Stimulated activated CD4-positive, alpha-beta T cell treated with anti-CD3 and anti-CD28 coated beads, Interleukin-1b, Interleukin-23, amount 100 ng/mL, for 48 hours (primary cell): ENCODE measurements at regions not wholly inside any gene's neighbourhood (a gene's known extent, or its start where the extent isn't known, plus 50 kb on each side); places are given as distances from the start of the nearest gene placed in this dataset.
"Not testable (repeated sequence)": the region's sequence is repeated elsewhere in the genome, so short reads cannot be mapped to it uniquely, and the experiment has no call there.

Source experiments
- DNase-seq: peaks from one replicate; pipeline ENCODE4 v3.0.0-alpha.2; 2020

DNA sequence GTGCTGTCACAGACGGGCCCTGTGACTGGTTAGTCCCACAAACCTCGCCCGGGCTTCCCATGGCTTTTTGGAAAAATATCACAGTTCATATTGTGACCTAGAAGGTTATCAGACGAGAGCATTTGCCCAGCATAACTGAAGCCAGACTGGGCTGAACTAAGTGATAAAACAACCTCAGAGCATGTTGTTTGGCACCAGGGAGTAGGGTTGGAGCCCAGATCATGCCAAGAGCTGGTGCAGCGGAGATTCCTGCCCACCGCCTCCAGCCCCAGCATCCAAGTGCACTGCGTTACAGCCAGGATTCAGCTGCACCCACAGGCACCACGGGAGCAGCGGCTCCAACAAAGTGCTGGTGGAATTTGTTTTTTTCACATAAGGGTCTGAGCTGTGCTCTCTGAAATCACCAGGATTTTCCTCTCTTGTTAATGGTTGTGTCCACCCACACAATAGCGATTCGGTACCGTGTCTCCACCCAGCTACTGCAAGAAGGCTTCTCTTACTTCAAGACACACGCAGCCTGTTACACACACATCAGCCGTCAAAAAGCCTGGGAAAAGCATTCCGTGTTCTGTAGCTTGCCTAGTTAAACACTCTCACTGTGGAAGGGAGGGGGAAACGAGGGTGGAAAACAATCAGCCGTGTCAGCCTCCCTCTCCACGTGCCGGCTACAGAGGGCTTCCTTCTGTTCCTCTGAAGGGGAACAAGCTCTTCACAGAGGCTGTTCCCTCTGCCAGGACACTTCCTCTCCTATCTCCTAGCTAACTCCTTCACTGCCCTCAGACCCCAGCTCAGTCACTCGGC is 273.8 kb downstream of the C16orf95 start:
- DNase-seq: no peak

DNA sequence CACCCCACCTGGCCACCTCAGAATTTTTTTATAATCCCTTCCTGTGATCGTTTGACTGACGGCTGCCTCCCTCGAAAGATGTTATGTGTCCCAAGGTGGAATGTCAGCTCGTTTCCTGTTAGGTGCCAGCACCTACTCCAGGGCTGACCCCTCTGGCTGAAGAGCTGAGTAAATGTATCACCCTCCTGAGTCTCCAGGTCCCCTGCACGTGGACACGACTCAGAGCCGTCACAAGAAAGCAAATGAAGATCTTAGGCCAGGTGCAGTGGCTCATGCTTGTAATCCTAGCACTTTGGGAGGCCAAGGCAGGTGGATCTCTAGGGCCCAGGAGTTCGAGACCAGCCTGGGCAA is 273.2 kb downstream of the C16orf95 start:
- no peak for DNase-seq

DNA sequence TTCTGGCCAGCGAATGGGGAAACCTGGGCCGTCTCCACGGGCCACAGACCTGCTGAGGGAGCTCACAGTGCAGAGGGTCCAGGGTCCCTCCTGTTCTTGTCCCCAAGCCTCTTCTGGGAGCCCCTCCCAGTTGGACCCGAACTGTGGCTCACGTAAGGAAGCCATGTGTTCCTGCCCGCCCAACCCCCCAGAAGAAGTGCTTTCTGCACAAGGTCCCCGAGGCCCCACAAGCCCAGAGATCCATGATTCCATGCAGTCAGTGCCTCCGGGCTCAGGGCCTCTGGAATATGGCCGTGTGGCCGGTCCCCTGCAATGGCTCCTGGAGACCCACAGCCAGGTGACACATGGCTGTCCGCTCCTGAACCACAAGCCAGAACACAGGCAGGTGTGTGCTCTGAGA is 272.4 kb downstream of the C16orf95 start:
- no peak for DNase-seq

- no peak for DNase-seq
Measured at GRCh38 chr16:87045466-87046216, 271.6 kb downstream of the C16orf95 start.

GRCh38 chr16:87046235-87046634 is 271.0 kb downstream of the C16orf95 start:
- DNase-seq: no peak

DNA sequence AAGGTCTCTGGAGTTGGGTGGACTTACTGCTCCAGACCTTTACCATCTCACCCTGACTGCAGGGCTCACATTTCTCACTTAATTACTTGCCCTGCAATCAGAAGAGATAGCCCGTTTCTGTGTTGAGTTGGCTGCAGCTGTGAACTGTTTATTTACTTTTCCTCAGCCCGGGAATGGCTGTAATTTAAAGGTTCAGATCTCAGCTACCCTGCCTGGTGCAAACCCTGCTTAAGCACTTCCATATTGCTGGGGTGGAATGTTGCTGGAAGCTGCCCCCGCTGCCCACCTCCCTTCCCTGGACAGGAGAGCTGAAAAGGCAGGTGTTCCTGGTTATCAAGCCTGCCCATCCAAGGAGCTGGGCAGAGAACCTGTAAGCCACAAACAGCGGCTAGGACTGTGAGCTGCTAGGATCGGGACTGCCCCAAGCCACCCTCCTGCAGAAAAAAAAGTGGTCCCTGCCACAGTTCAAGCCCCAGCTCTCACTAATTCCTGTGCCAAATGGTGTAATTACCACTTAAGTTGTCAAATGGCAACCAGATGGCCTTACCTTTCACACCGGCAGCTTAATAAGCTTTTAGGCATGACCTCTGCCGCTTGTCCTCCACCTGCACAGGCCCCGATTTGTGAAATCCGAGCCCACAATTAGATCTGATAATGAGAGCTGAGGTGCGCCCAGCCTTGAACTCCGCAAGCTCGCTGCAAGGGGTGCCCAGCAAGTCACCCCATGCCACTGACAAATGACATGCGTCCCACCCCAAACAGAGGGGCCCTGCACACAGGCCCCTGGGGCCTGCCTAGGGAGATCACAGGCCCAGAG is 269.8 kb downstream of the C16orf95 start:
- no peak for DNase-seq

GRCh38 chr16:87048038-87048729 is 269.0 kb downstream of the C16orf95 start:
- DNase-seq: no peak

DNA sequence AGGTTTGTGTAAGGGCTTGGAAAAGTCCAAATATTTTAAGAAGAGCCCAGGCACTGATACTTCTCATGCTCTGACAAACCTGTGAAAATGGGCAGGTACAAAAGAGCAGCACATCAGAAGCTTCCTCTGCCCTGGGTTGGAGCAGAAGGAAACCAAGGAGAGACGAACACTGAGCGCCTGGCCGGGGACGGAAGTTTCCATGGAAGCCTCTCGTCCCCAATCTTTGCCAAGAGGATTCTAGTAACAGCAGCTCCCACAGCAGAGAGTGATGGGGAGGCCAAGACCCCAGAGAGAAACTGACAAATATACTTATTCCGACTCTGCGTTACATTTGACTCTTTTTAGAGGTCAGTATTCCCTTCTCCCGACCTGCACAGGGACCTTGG is 268.5 kb downstream of the C16orf95 start:
- no peak for DNase-seq

DNA sequence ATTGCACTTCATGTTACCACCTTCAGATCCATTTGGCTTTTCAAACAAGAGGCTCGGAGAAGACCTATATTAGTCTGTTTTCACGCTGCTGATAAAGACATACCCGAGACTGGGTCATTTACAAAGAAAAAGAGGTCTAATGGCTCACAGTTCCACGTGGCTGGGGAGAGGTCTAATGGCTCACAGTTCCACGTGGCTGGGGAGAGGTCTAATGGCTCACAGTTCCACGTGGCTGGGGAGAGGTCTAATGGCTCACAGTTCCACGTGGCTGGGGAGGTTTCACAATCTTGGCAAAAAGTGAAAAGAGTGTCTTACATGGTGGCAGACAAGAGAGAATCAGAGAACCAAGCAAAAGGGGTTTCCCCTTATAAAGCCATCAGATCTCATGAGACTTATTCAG is 268.0 kb downstream of the C16orf95 start:
- DNase-seq: not testable (repeated sequence)

DNA sequence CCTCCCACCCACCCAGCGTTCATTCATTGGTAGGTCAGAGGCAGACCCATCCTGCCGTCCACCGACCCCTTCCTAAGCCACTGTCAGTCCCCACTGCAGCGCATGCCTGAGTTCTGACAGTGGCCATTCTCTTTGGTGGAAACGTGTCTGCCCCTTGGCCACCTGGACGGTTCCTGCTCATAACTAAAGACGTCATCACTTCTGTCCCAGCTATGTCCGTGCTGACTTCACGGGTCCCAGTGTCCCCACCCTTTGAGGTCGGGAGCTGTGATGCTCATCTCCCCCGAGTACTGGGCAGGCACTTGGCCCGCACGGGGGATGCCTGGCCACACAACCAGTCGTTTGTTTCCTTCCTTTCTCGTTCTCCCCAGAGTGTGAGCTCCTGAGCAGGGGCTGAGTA is 267.1 kb downstream of the C16orf95 start:
- DNase-seq: no peak

DNA sequence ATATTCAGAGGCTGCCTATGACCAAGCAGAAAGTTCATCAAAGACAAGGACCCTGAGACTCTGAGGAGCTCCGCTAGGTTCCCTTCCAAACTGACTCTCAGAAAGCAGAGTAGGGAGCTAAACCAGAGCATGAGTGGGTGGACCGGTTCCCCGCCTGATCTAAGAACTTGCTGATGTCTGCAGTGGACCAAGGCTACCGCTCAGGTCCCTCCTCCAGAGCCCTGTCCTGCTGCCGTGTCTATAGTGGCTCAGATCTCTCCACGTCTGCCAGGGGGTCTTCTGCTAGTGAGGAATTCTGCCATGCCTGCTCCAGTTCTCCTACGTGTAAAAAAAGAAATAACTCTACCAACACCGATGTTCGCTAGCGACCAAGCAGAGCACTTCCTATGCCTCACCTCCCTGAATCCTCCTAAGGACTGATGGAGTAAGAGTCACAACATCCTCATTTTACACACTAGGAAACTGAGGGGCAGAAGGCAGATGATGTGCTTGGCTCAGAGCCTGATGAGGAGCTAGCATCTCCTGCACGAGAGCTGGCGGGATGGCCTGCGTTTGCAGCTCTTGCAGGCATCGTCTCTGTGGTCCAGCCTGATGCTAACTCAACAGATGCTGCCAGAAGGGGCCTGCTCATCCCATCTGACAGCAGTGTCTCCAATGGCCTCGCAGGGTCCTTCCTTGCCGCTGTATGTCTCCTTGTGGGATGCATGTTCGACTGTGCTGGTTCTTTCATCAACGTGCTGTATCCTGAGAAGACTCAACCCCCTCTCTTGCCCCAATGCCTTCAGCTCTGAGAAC is 265.5 kb downstream of the C16orf95 start:
- DNase-seq: no peak

DNA sequence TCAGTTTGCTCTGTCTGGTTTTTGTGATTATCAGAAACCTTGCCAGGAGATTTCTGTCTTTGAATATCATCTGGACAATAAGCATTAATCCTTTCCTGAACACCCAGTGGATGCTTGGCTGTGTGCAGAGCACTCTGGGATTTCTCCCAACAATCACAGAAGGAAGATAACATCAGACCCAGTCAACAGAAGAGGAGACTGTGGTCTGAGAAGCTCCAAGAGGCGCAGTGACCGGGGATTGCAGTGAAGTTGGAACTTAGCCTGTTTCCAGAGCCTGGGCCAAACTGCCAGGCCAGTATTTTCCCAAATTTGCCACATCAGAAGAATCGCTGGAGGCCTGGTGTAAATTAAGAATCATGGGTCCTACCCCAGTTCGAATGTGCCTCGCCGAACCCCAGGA is 264.7 kb downstream of the C16orf95 start:
- no peak for DNase-seq

DNA sequence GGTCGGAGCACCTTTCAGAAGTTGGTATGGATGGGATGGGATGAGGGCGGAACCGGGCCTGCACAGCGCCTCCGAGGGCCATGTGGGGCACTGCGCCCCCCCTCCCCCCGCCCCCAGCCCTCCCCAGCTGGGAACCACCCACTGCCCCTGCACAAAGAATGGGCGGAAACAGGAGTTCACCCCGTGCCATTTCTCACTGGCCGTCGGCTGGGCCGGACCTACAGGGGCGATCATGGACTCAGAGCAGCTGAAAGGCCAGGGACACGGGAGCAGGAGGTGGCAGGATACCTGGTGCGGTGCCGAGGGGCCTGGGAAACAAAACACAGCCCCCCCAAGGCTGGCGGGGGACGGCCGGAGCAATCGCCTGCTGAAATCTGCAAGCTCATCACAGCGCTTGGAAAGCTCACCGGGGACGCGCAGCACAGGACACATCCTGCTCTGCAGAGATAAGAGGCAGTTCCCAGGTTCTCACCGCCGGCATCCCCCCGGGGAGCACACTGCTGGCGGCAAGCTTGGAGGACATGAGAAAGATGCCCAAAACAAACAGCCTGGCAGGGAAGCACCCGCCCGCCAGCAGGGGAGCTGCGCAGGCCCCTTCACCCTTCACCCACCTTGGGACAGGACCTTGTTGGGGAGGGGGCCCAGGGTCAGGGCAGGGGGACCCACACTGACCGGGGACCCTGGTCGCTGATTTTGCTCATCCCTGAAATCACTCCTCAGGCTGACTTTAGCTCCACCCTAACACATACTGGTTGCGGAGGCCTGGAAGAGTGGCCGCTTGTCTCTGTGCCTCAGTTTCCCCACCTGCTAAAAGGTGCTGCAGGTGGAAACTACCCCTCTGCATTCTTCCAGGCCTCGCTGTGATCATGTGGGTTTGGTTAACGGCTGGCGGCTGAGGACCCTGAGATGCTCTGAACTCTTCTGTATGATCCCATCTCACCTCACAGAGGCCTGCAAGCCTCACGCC is 263.9 kb downstream of the C16orf95 start:
- DNase-seq: no peak

- DNase-seq: no peak
Measured at GRCh38 chr16:87054154-87054553, 263.0 kb downstream of the C16orf95 start.

GRCh38 chr16:87054856-87055255 is 262.3 kb downstream of the C16orf95 start:
- no peak for DNase-seq

GRCh38 chr16:87056083-87056482 is 261.1 kb downstream of the C16orf95 start:
- DNase-seq: no peak

GRCh38 chr16:87056551-87056950 is 260.6 kb downstream of the C16orf95 start:
- no peak for DNase-seq

GRCh38 chr16:87057211-87057881 is 259.8 kb downstream of the C16orf95 start:
- no peak for DNase-seq

- no peak for DNase-seq
Measured at GRCh38 chr16:87057951-87058560, 259.1 kb downstream of the C16orf95 start.

DNA sequence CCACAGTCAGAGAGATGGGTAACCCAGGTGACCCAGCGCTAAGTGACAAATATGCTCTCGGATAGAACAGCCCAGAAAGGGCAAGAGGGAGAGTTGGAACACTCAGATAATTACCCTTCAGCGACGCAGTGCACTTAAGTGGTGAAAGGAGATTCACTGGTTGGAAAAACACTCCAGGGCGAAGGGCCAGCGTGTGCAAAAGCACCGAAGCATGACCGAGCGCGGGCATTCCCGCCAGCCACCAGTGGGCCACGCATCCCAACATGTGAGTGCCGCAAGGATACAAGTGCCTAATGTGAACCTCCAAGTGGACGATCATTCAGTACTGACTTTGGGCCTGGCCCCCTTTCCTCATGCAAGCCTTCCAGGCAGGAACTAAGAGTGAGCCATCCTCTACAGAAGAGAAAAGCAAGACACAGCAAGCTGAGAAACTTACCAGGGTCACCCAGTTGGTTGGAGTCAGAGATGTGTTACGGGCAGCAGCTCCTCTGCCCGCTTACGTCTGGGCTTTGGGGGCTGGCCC is 258.4 kb downstream of the C16orf95 start:
- no peak for DNase-seq
